GM12873 (cell line): ENCODE measurements at regions not wholly inside any gene's neighbourhood (a gene's known extent, or its start where the extent isn't known, plus 50 kb on each side); places are given as distances from the start of the nearest gene placed in this dataset.

Experiments used
- CTCF ChIP-seq: IDR thresholded peaks from 2 replicates; pipeline ENCODE4 v1.5.1; 2012; ENCODE audit warnings: low read depth, mild to moderate bottlenecking, moderate library complexity, low read length, control low read depth; ENCODE audit not compliant: insufficient read depth; ENCODE audit errors: missing control alignments

GRCh38 chr4:28341784-28342183, 1481.1 kb downstream of the STIM2 start:
- TF ChIP-seq CTCF: no peak

- TF ChIP-seq CTCF: no peak
Measured at GRCh38 chr4:28350485-28350884, 1489.8 kb downstream of the STIM2 start.

GRCh38 chr4:28351102-28351501, 1490.5 kb downstream of the STIM2 start:
- no peak for TF ChIP-seq CTCF

- TF ChIP-seq CTCF: no peak
Measured at GRCh38 chr4:28351826-28352225, 1491.2 kb downstream of the STIM2 start.

GRCh38 chr4:28354880-28355656, 1494.4 kb downstream of the STIM2 start:
- no peak for TF ChIP-seq CTCF

GRCh38 chr4:28357990-28358389, 1497.3 kb downstream of the STIM2 start:
- no peak for TF ChIP-seq CTCF

- TF ChIP-seq CTCF: no peak
Measured at GRCh38 chr4:28358606-28359005, 1498.0 kb downstream of the STIM2 start.
